Lung (tissue), 11 donors: ENCODE measurements at regions not wholly inside any gene's neighbourhood (a gene's known extent, or its start where the extent isn't known, plus 50 kb on each side); places are given as distances from the start of the nearest gene placed in this dataset.

Experiments
- ATAC-seq: fragments of 200-7000 bp; cut with Tn5 transposase; one replicate; pipeline ENCODE4 v1.9.1; 2020; ENCODE audit warnings: moderate number of reproducible peaks; ENCODE audit not compliant: insufficient read depth, low FRiP score
- DNase-seq, 3 donors: peaks; one replicate each; pipeline ENCODE4 v3.0.0-alpha.2; 2013 to 2017
- H3K27ac ChIP-seq, 2 donors: one replicate each; pipeline ENCODE4 v1.5.1; 2013; ENCODE audit warnings: mild to moderate bottlenecking in 2 of 2, moderate library complexity in 2 of 2, control low read depth in 1 of 2, inconsistent platforms in 1 of 2, low read depth in 1 of 2, low read length in 1 of 2
- H3K27me3 ChIP-seq, 3 donors: one replicate each; pipeline ENCODE4 v1.5.1; 2013; ENCODE audit warnings: low read length in 2 of 3; ENCODE audit not compliant: control insufficient read depth in 3 of 3, insufficient read depth in 3 of 3
- H3K36me3 ChIP-seq, 4 donors: one replicate each; pipeline ENCODE4 v1.5.1; 2013; ENCODE audit warnings: low read length in 4 of 4, mild to moderate bottlenecking in 1 of 4, moderate library complexity in 1 of 4; ENCODE audit not compliant: control insufficient read depth in 4 of 4, insufficient read depth in 4 of 4
- H3K4me1 ChIP-seq, 5 donors: one replicate each; pipeline ENCODE4 v1.5.1; 2013; ENCODE audit warnings: low read length in 5 of 5, mild to moderate bottlenecking in 2 of 5, moderate library complexity in 1 of 5; ENCODE audit not compliant: control insufficient read depth in 5 of 5, insufficient read depth in 5 of 5
- H3K4me3 ChIP-seq: one replicate; pipeline ENCODE4 v1.5.1; 2013; ENCODE audit warnings: mild to moderate bottlenecking, control low read depth, moderate library complexity
- H3K9ac ChIP-seq, 2 donors: one replicate each; pipeline ENCODE4 v1.5.1; 2013; ENCODE audit warnings: low read length in 2 of 2, control low read depth in 1 of 2; ENCODE audit not compliant: insufficient read depth in 1 of 2
- H3K9me3 ChIP-seq, 4 donors: one replicate each; pipeline ENCODE4 v1.5.1; 2013; ENCODE audit warnings: low read length in 3 of 4, mild to moderate bottlenecking in 1 of 4, moderate library complexity in 1 of 4; ENCODE audit not compliant: control insufficient read depth in 4 of 4, insufficient read depth in 3 of 4
- WGBS, 2 donors: extraction: QIAGEN DNeasy Blood & Tissue Kit; methylation state at CpG; one replicate each; pipeline ENCODE4 v1.1.7; 2013; 5-methylcytosine and 5-hydroxymethylcytosine counted together
- TF ChIP-seq, protein P1 (sequence below): IDR thresholded peaks from 2 replicates; pipeline ENCODE4 v1.5.1; 2012; ENCODE audit warnings: mild to moderate bottlenecking; ENCODE audit errors: control extremely low read depth, extremely low read depth
- donor health status: control.
- donor health status: control.
- donor health status: Bipolar disorder and iron deficiency.
- donor health status: healthy.
- donor health status: DM: yes; HTN: yes; CAD: no.

DNA sequence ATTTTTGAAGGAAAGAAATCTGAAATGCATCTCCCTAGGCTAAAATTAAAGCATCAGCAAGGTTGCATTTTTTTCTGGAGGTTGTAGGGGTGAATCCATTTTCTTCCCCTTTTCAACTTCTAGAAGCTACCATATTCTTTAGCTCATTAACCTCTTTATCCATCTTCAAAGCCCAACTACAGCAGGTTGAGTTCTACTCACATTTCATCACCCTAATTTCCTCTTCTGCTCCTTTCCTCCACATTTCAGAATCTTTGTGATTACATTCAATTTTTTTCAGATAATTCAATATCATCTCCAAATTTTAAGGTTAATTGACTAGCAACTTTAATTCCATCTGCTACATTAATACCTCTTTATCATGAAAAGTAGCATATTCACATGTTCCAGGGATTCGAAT, 2655.7 kb upstream of the PCDH20 start:
- Histone ChIP-seq H3K27me3 (no peaks in the 10 kb centered on the region), H3K4me3 (no peak overlapping the region), H3K9ac (no peak overlapping the region), H3K4me1 (no peaks in the 10 kb centered on the region), H3K27ac (no peak overlapping the region), H3K9me3 (peaks cover 0 to 2% (median 0%) of the 10 kb centered on the region in 4 donors), H3K36me3 (no peaks in the 10 kb centered on the region)
- no peak for DNase-seq
- no peak for ATAC-seq
- 84 to 85% methylated on average over 1 of the region's 1 CpG for WGBS, 2 donors
- TF ChIP-seq, protein P1, sequence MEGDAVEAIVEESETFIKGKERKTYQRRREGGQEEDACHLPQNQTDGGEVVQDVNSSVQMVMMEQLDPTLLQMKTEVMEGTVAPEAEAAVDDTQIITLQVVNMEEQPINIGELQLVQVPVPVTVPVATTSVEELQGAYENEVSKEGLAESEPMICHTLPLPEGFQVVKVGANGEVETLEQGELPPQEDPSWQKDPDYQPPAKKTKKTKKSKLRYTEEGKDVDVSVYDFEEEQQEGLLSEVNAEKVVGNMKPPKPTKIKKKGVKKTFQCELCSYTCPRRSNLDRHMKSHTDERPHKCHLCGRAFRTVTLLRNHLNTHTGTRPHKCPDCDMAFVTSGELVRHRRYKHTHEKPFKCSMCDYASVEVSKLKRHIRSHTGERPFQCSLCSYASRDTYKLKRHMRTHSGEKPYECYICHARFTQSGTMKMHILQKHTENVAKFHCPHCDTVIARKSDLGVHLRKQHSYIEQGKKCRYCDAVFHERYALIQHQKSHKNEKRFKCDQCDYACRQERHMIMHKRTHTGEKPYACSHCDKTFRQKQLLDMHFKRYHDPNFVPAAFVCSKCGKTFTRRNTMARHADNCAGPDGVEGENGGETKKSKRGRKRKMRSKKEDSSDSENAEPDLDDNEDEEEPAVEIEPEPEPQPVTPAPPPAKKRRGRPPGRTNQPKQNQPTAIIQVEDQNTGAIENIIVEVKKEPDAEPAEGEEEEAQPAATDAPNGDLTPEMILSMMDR, result no peak

DNA sequence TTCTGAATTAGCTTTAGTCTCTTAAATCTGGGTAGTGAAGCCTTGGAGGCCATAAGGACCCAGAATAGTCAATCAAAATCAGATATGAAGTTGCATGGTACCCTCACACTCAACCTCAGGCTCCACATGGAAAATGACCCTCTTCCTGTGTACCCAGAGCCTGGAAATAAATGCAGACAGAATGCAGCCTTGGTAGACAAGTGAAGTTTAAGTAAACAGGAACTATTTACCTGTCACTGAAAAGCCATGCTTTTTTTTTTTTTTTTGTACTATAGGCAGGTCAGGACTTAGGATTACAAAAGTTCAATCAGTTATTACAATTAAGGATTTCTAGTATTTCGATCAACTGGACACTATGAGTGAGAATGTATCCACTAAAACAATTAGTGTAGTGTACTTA, 2654.2 kb upstream of the PCDH20 start:
- Histone ChIP-seq H3K4me3 (no peak overlapping the region), H3K27ac (no peak overlapping the region), H3K36me3 (no peaks in the 10 kb centered on the region), H3K9me3 (no peaks in the 10 kb centered on the region), H3K4me1 (no peaks in the 10 kb centered on the region), H3K27me3 (no peaks in the 10 kb centered on the region), H3K9ac (no peak overlapping the region)
- 83% methylated on average over 1 of the region's 1 CpG for WGBS, 2 donors
- ATAC-seq (no peak), DNase-seq (no peak)
- TF ChIP-seq, protein P1, result no peak

DNA sequence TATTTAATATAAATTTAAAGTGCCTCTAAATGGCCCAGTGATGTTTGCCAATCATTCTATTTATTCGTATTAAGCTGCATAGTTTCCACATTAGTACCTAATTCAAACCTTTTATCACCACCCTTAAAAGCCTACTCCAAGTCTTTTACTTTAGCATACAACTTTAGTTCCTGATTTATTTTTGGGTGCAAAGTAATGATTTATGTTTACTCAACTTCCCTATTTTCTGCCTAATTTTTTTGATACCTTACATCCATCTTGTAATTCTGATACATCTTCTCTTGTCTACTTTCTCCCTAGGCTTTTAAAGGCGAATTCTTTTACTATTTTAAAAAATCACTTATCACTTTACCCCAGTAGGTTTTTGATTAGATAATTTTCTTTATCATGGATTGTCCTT, 2651.1 kb upstream of the PCDH20 start:
- TF ChIP-seq, protein P1, result no peak
- 35 to 45% methylated on average over 2 of the region's 2 CpGs for WGBS, 2 donors
- Histone ChIP-seq H3K4me1 (no peaks in the 10 kb centered on the region), H3K9ac (no peak overlapping the region), H3K27me3 (no peaks in the 10 kb centered on the region), H3K36me3 (no peaks in the 10 kb centered on the region), H3K9me3 (no peaks in the 10 kb centered on the region), H3K4me3 (no peak overlapping the region), H3K27ac (no peak overlapping the region)
- DNase-seq (no peak), ATAC-seq (no peak)

DNA sequence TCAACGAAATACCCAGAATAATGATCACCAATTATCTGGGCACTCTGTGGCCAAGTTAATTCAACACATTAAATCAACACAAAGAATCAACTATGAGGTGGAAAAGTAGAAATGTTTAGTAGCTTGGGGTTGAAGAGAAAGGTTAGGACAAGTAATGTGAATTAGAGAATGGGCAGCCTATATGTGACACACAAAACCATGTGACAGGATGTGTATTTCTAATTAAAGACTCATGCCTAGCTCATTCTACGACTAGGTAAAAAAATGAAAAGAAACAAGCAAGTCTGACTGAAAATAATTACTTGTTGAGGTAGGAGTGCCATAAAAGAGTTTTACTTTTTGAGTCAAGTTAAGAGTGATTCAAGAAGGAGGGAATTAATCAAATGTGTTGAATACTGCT, 2646.0 kb upstream of the PCDH20 start:
- H3K27ac ChIP-seq, result no peak overlapping the region
- WGBS, 2 donors, result 56 to 69% methylated on average over 2 of the region's 2 CpGs
- no peak overlapping the region for H3K9ac ChIP-seq
- TF ChIP-seq, protein P1, result no peak
- no peak for DNase-seq
- H3K36me3 ChIP-seq, result no peaks in the 10 kb centered on the region
- ATAC-seq, result no peak
- H3K4me1 ChIP-seq, result no peaks in the 10 kb centered on the region
- no peaks in the 10 kb centered on the region for H3K27me3 ChIP-seq
- no peak overlapping the region for H3K4me3 ChIP-seq
- no peaks in the 10 kb centered on the region for H3K9me3 ChIP-seq
